Mesenchymal stem cell (in vitro differentiated cells and primary cell): ENCODE measurements at regions not wholly inside any gene's neighbourhood (a gene's known extent, or its start where the extent isn't known, plus 50 kb on each side); places are given as distances from the start of the nearest gene placed in this dataset.
"Not testable (repeated sequence)": the region's sequence is repeated elsewhere in the genome, so short reads cannot be mapped to it uniquely, and the experiment has no call there.

Experiments
- DNase-seq: peaks from one replicate; pipeline ENCODE4 v3.0.0-alpha.2; 2013
- H2AFZ ChIP-seq: one replicate; pipeline ENCODE4 v1.6.1; 2013; ENCODE audit warnings: low read depth, mild to moderate bottlenecking, control low read depth, inconsistent platforms, low read length, moderate library complexity
- H2AK5ac ChIP-seq: 2 replicates; pipeline ENCODE4 v1.6.1; 2013; ENCODE audit warnings: low read length, moderate library complexity, mild to moderate bottlenecking, inconsistent platforms; ENCODE audit not compliant: severe bottlenecking
- H2BK120ac ChIP-seq: one replicate; pipeline ENCODE4 v1.6.1; 2013; ENCODE audit warnings: low read depth, mild to moderate bottlenecking, inconsistent platforms, low read length, moderate library complexity
- H2BK12ac ChIP-seq, 2 experiments: one replicate each; pipeline ENCODE4 v1.6.1; 2013; ENCODE audit warnings: inconsistent platforms in 2 of 2, low read length in 2 of 2, mild to moderate bottlenecking in 2 of 2, moderate library complexity in 2 of 2, control low read depth in 1 of 2
- H2BK15ac ChIP-seq: one replicate; pipeline ENCODE4 v1.6.1; 2013; ENCODE audit warnings: mild to moderate bottlenecking, low read depth, inconsistent platforms; ENCODE audit not compliant: poor library complexity, severe bottlenecking
- H2BK5ac ChIP-seq: 2 replicates; pipeline ENCODE4 v1.6.1; 2013; ENCODE audit warnings: low read depth, mild to moderate bottlenecking, low read length, control low read depth, inconsistent platforms; ENCODE audit not compliant: poor library complexity, severe bottlenecking
- H3K14ac ChIP-seq, 2 experiments: one replicate each; pipeline ENCODE4 v1.6.1; 2013; ENCODE audit warnings: inconsistent platforms in 2 of 2, low read length in 2 of 2, control low read depth in 1 of 2, mild to moderate bottlenecking in 1 of 2, moderate library complexity in 1 of 2
- H3K18ac ChIP-seq, 2 experiments: one replicate each; pipeline ENCODE4 v1.6.1; 2013; ENCODE audit warnings: inconsistent platforms in 2 of 2, low read length in 2 of 2, control low read depth in 1 of 2, low read depth in 1 of 2, mild to moderate bottlenecking in 1 of 2
- H3K23ac ChIP-seq, 2 experiments: one replicate each; pipeline ENCODE4 v1.6.1; 2013; ENCODE audit warnings: inconsistent platforms in 2 of 2, low read length in 2 of 2, mild to moderate bottlenecking in 2 of 2, moderate library complexity in 2 of 2, control low read depth in 1 of 2
- H3K27ac ChIP-seq: 2 replicates; pipeline ENCODE4 v1.5.1; 2013; ENCODE audit warnings: mild to moderate bottlenecking, moderate library complexity, low read length, control low read depth, inconsistent platforms; ENCODE audit not compliant: poor library complexity, severe bottlenecking
- H3K27me3 ChIP-seq, 2 experiments: 2 replicates each; pipeline versions ENCODE4 v1.6.1 to v1.7.0; 2013; ENCODE audit warnings: low read length in 2 of 2, mild to moderate bottlenecking in 2 of 2, moderate library complexity in 2 of 2, control low read depth in 1 of 2, inconsistent platforms in 1 of 2; ENCODE audit not compliant: control insufficient read depth in 1 of 2, insufficient read depth in 1 of 2
- H3K36me3 ChIP-seq, 2 experiments: 2 replicates each; pipeline versions ENCODE4 v1.6.1 to v1.7.0; 2013; ENCODE audit warnings: low read length in 2 of 2, control low read depth in 1 of 2, inconsistent platforms in 1 of 2, low read depth in 1 of 2, mild to moderate bottlenecking in 1 of 2; ENCODE audit not compliant: insufficient read depth in 2 of 2, control insufficient read depth in 1 of 2
- H3K4ac ChIP-seq, 2 experiments: one replicate each; pipeline ENCODE4 v1.6.1; 2013; ENCODE audit warnings: inconsistent platforms in 2 of 2, low read length in 2 of 2, mild to moderate bottlenecking in 2 of 2, moderate library complexity in 2 of 2, control low read depth in 1 of 2, low read depth in 1 of 2
- H3K4me1 ChIP-seq: 2 replicates; pipeline ENCODE4 v1.6.1; 2013; ENCODE audit warnings: low read depth, low read length, control low read depth; ENCODE audit not compliant: control insufficient read depth, insufficient read depth
- H3K4me2 ChIP-seq: 2 replicates; pipeline ENCODE4 v1.6.1; 2013; ENCODE audit warnings: low read length, mild to moderate bottlenecking, inconsistent platforms; ENCODE audit not compliant: poor library complexity, severe bottlenecking
- H3K4me3 ChIP-seq, 2 experiments: 2 replicates each; pipeline versions ENCODE4 v1.5.1 to v1.7.0; 2013; ENCODE audit warnings: low read length in 2 of 2, mild to moderate bottlenecking in 2 of 2, control low read depth in 1 of 2, low read depth in 1 of 2; ENCODE audit not compliant: insufficient read depth in 1 of 2
- H3K79me1 ChIP-seq: replicated peaks from 2 replicates; pipeline ENCODE4 v1.6.1; 2013; ENCODE audit warnings: mild to moderate bottlenecking, control low read depth, low read length, inconsistent platforms; ENCODE audit not compliant: poor library complexity, severe bottlenecking
- H3K9ac ChIP-seq: 2 replicates; pipeline ENCODE4 v1.7.0; 2013; ENCODE audit warnings: mild to moderate bottlenecking, low read length, moderate library complexity
- H3K9me3 ChIP-seq: 2 replicates; pipeline ENCODE4 v1.7.0; 2013; ENCODE audit warnings: mild to moderate bottlenecking, low read length; ENCODE audit not compliant: control insufficient read depth
- H4K8ac ChIP-seq: one replicate; pipeline ENCODE4 v1.6.1; 2013; ENCODE audit warnings: inconsistent platforms, mild to moderate bottlenecking, low read length, moderate library complexity
- H4K91ac ChIP-seq: one replicate; pipeline ENCODE4 v1.6.1; 2013; ENCODE audit warnings: mild to moderate bottlenecking, low read length, inconsistent platforms
- WGBS: methylation state at CpG from one replicate; pipeline ENCODE4 v1.1.7; 2013; ENCODE audit warnings: mixed read lengths; 5-methylcytosine and 5-hydroxymethylcytosine counted together

DNA sequence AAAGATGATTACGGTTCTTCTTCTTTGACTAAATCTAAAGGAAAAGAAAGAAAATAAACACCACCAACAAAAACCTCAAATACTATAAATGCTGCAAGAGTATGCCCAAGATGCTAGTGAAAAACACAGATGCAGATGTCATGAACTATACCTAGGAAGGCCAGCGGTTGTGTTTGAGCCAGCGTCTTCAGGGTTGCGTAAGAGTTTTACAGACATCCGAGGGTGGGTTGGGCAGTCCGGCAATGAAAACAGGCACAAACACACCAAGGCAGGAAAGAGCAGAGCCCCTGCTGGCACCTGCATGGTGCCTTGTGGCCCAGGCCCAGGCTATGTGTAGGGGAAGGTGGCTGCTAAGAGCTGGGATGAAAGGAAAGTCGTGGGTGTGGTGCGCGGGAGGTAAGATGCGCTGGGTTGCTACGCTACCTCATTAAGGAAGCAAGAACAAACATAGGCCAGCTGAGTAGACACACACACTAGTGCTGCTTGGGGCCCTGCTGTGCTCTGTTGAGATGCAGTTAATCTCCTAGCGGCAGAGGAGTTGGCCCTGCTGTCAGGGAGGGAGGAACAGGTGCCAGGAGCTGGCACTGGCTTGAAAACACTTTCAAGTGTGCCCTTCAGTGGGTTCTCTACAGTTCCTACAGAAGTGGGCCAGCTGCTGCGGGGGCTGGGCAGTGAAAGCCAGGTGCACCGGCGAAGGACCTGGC is 170.2 kb upstream of the PLN start:
- H2BK5ac ChIP-seq, result no peak overlapping the region
- no peak for DNase-seq
- H2BK12ac ChIP-seq, result peak overlapping the region; percentile 15 to 45
- H4K8ac ChIP-seq, result peak overlapping the region; percentile 51
- no peak overlapping the region for H2AFZ ChIP-seq
- H2BK15ac ChIP-seq, result no peak overlapping the region
- H3K79me1 ChIP-seq, result no peaks in the 10 kb centered on the region
- no peak overlapping the region for H3K23ac ChIP-seq
- no peak overlapping the region for H3K4me2 ChIP-seq
- no peak overlapping the region for H3K4ac ChIP-seq
- peak overlapping the region; percentile 0 for H4K91ac ChIP-seq
- H3K27ac ChIP-seq, result no peak overlapping the region
- H2BK120ac ChIP-seq, result no peak overlapping the region
- no peaks in the 10 kb centered on the region for H3K4me1 ChIP-seq
- H3K9ac ChIP-seq, result no peak overlapping the region
- no peaks in the 10 kb centered on the region for H3K36me3 ChIP-seq
- no peak overlapping the region for H3K4me3 ChIP-seq
- H3K18ac ChIP-seq, result peak overlapping the region in 1 of 2 experiments; percentile 46
- H2AK5ac ChIP-seq, result no peak overlapping the region
- H3K14ac ChIP-seq, result no peak overlapping the region
- WGBS, result 92% methylated on average over 14 of the region's 15 CpGs
- H3K27me3 ChIP-seq, result no peaks in the 10 kb centered on the region
- no peaks in the 10 kb centered on the region for H3K9me3 ChIP-seq

DNA sequence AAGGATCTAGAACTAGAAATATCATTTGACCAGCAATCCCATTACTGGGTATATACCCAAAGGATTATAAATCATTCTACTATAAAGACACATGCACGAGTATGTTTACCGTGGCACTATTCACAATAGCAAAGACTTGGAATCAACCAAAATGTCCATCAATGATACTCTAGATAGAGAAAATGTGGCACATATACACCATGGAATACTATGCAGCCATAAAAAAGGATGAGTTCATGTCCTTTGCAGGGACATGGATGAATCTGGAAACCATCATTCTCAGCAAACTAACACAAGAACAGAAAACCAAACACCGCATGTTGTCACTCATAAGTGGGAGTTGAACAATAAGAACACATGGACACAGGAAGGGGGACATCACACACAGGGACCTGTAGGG is 167.5 kb upstream of the PLN start:
- not testable (repeated sequence) for H4K8ac ChIP-seq, H3K27ac ChIP-seq, H3K27me3 ChIP-seq, DNase-seq, H2BK120ac ChIP-seq, H3K18ac ChIP-seq, H3K23ac ChIP-seq, H2BK12ac ChIP-seq, H3K4me1 ChIP-seq, H3K9me3 ChIP-seq, H3K9ac ChIP-seq, H3K4me2 ChIP-seq, H3K14ac ChIP-seq, H3K36me3 ChIP-seq, H3K79me1 ChIP-seq, H2BK5ac ChIP-seq, H2BK15ac ChIP-seq, H3K4ac ChIP-seq, H2AFZ ChIP-seq, H2AK5ac ChIP-seq, H3K4me3 ChIP-seq, H4K91ac ChIP-seq
- WGBS, result 89% methylated on average over 2 of the region's 3 CpGs

DNA sequence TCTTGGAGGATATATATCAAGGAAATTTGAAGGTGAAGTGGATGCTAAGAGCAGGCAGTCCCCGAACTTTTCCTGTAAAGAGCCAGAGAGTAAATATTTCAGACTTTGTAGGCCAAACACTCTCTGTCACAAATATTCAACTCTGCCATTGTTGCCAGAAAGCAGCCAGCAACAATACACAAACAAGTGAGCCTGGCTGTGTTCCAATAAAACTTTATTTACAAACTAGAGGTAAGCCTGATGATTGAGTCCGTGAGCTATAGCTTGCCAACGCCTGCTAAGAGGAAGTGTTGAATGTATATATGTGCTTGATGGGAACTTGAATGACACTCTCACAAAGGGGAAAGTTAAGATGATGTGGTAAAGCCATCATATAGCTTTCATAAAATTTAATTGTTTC is 166.0 kb upstream of the PLN start:
- no peak overlapping the region for H3K27ac ChIP-seq
- no peak overlapping the region for H3K4ac ChIP-seq
- no peak overlapping the region for H3K14ac ChIP-seq
- no peak overlapping the region for H4K91ac ChIP-seq
- H3K36me3 ChIP-seq, result no peaks in the 10 kb centered on the region
- H3K4me2 ChIP-seq, result no peak overlapping the region
- no peaks in the 10 kb centered on the region for H3K27me3 ChIP-seq
- H2AK5ac ChIP-seq, result no peak overlapping the region
- no peaks in the 10 kb centered on the region for H3K79me1 ChIP-seq
- DNase-seq, result no peak
- no peak overlapping the region for H2BK5ac ChIP-seq
- no peaks in the 10 kb centered on the region for H3K4me1 ChIP-seq
- no peak overlapping the region for H4K8ac ChIP-seq
- no peak overlapping the region for H3K18ac ChIP-seq
- H2BK15ac ChIP-seq, result no peak overlapping the region
- H2BK12ac ChIP-seq, result no peak overlapping the region
- H2AFZ ChIP-seq, result no peak overlapping the region
- H3K4me3 ChIP-seq, result no peak overlapping the region
- WGBS, result 93% methylated on average over 3 of the region's 3 CpGs
- H3K9ac ChIP-seq, result no peak overlapping the region
- H3K23ac ChIP-seq, result no peak overlapping the region
- H3K9me3 ChIP-seq, result no peaks in the 10 kb centered on the region
- no peak overlapping the region for H2BK120ac ChIP-seq

DNA sequence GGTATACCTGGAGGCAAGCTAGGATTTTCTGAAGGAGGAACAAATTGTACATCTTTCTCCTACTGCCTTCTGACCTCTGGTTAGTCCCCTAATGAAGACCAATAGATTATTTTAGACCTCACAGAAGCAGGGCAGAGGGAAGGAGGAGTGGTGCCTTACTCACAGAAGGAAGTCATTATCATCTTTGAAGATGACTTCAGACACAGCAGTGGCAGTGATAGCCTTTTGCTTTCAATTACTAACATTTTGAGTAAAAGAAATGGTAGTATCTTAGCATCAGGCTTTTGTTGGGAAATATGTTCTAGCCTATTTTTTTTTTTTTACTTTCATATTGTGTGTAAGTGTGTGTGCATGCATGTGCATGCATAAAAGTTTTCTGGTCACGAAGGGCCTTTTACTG is 164.2 kb upstream of the PLN start:
- no peaks in the 10 kb centered on the region for H3K27me3 ChIP-seq

More for the DNA sequence above, 164.2 kb upstream of the PLN start:
- Histone ChIP-seq H3K4me3 (no peak overlapping the region), H3K4ac (no peak overlapping the region), H3K36me3 (no peaks in the 10 kb centered on the region), H3K9ac (no peak overlapping the region), H3K79me1 (no peaks in the 10 kb centered on the region), H3K27ac (no peak overlapping the region), H3K23ac (no peak overlapping the region), H2AFZ (no peak overlapping the region), H2AK5ac (no peak overlapping the region), H2BK120ac (no peak overlapping the region), H4K91ac (no peak overlapping the region), H3K9me3 (no peaks in the 10 kb centered on the region), H4K8ac (no peak overlapping the region), H3K4me2 (no peak overlapping the region), H2BK15ac (no peak overlapping the region), H3K4me1 (peaks cover 2% of the 10 kb centered on the region), H2BK5ac (no peak overlapping the region), H3K18ac (no peak overlapping the region), H2BK12ac (no peak overlapping the region), H3K14ac (no peak overlapping the region)
- no peak for DNase-seq
- WGBS, result 98% methylated on average over 1 of the region's 1 CpG
